IMR-90 (cell line): ENCODE measurements at regions not wholly inside any gene's neighbourhood (a gene's known extent, or its start where the extent isn't known, plus 50 kb on each side); places are given as distances from the start of the nearest gene placed in this dataset.

Experiments used
- ATAC-seq: fragments of 200-7000 bp; cut with Tn5 transposase; 2 replicates; pipeline ENCODE4 v1.9.1; 2020; ENCODE audit warnings: low read depth, mild to moderate bottlenecking, moderate library complexity
- BruUV-seq: library from RNA; stranded (reverse); fragments of 400-500 nt; replicated peaks from 2 replicates; lab custom pipeline; 2021; lab: Mats Ljungman, UMichigan
- CTCF ChIA-PET: fragments of 300-600 bp; formaldehyde crosslinking; extraction: SDS; loops from one replicate; lab custom pipeline; 2021; ENCODE audit warnings: antibody characterized with exemption; lab: Yijun Ruan, JAX
- POLR2A ChIA-PET: fragments of 300-600 bp; sonication (Branson Sonifier 250); formaldehyde crosslinking; loops from one replicate; lab custom pipeline; 2022; ENCODE audit warnings: antibody characterized with exemption; ENCODE audit not compliant: unreplicated experiment; lab: Charles Lee
- DNase-seq: peaks from one replicate; pipeline ENCODE4 v3.0.0; 2013
- H2AFZ ChIP-seq: replicated peaks from 2 replicates; pipeline ENCODE3; 2013; ENCODE audit warnings: low read length, mild to moderate bottlenecking; ENCODE audit not compliant: poor library complexity
- H2AK5ac ChIP-seq: 2 replicates; pipeline ENCODE4 v1.6.1; 2013; ENCODE audit warnings: low read depth, low read length, inconsistent platforms
- H2AK9ac ChIP-seq: replicated peaks from 2 replicates; pipeline ENCODE3; 2013; ENCODE audit warnings: mild to moderate bottlenecking, low read depth, low read length, moderate library complexity; ENCODE audit not compliant: poor library complexity
- H2BK120ac ChIP-seq: 2 replicates; pipeline ENCODE4 v1.6.1; 2013; ENCODE audit warnings: low read depth, low read length, inconsistent platforms
- H2BK15ac ChIP-seq: 3 replicates; pipeline ENCODE4 v1.6.1; 2013; ENCODE audit warnings: low read depth, low read length, inconsistent platforms
- H2BK20ac ChIP-seq: 2 replicates; pipeline ENCODE4 v1.6.1; 2013; ENCODE audit warnings: low read depth, mild to moderate bottlenecking, inconsistent platforms, low read length, moderate library complexity
- H2BK5ac ChIP-seq: 2 replicates; pipeline ENCODE4 v1.6.1; 2013; ENCODE audit warnings: mild to moderate bottlenecking, low read depth, low read length, inconsistent platforms; ENCODE audit not compliant: poor library complexity, severe bottlenecking
- H3K14ac ChIP-seq: replicated peaks from 2 replicates; pipeline ENCODE4 v1.6.1; 2013; ENCODE audit warnings: low read depth, low read length, inconsistent platforms
- H3K18ac ChIP-seq: 2 replicates; pipeline ENCODE4 v1.6.1; 2013; ENCODE audit warnings: low read depth, low read length, control low read depth
- H3K23ac ChIP-seq: 2 replicates; pipeline ENCODE4 v1.6.1; 2013; ENCODE audit warnings: low read depth, low read length, inconsistent platforms
- H3K27ac ChIP-seq: 2 replicates; pipeline ENCODE4 v1.5.1; 2013; ENCODE audit warnings: mild to moderate bottlenecking, control low read depth, low read length; ENCODE audit not compliant: insufficient read depth
- H3K27me3 ChIP-seq: 2 replicates; pipeline ENCODE4 v1.6.1; 2013; ENCODE audit warnings: low read length; ENCODE audit not compliant: control insufficient read depth, insufficient read depth
- H3K36me3 ChIP-seq: 2 replicates; pipeline ENCODE4 v1.6.1; 2013; ENCODE audit warnings: low read length, mixed read lengths; ENCODE audit not compliant: control insufficient read depth, insufficient read depth
- H3K4ac ChIP-seq: 2 replicates; pipeline ENCODE4 v1.6.1; 2013; ENCODE audit warnings: low read depth, low read length, inconsistent platforms
- H3K4me1 ChIP-seq: 2 replicates; pipeline ENCODE4 v1.6.1; 2013; ENCODE audit warnings: low read length, mixed read lengths; ENCODE audit not compliant: control insufficient read depth, insufficient read depth
- H3K4me2 ChIP-seq: 2 replicates; pipeline ENCODE4 v1.6.1; 2013; ENCODE audit warnings: low read depth, mild to moderate bottlenecking, control low read depth, low read length, moderate library complexity
- H3K4me3 ChIP-seq: 2 replicates; pipeline ENCODE4 v1.5.1; 2013; ENCODE audit warnings: low read depth, mild to moderate bottlenecking, control low read depth, low read length, moderate library complexity; ENCODE audit not compliant: insufficient read depth
- H3K56ac ChIP-seq: 2 replicates; pipeline ENCODE4 v1.6.1; 2013; ENCODE audit warnings: low read length, inconsistent platforms; ENCODE audit not compliant: insufficient read depth; ENCODE audit errors: extremely low read depth
- H3K79me1 ChIP-seq, 2 experiments: 2 replicates each; pipeline ENCODE4 v1.6.1; 2013; ENCODE audit warnings: low read length in 2 of 2, inconsistent platforms in 1 of 2, low read depth in 1 of 2
- H3K9ac ChIP-seq: 2 replicates; pipeline ENCODE4 v1.6.1; 2013; ENCODE audit warnings: low read depth, low read length, control low read depth
- H3K9me1 ChIP-seq: 2 replicates; pipeline ENCODE4 v1.6.1; 2013; ENCODE audit warnings: low read length, inconsistent platforms; ENCODE audit not compliant: insufficient read depth
- H3K9me3 ChIP-seq: 2 replicates; pipeline ENCODE4 v1.6.1; 2013; ENCODE audit warnings: low read length; ENCODE audit not compliant: control insufficient read depth, insufficient read depth
- H4K20me1 ChIP-seq: 2 replicates; pipeline ENCODE4 v1.6.1; 2013; ENCODE audit warnings: low read length, inconsistent platforms; ENCODE audit not compliant: insufficient read depth
- H4K5ac ChIP-seq: 2 replicates; pipeline ENCODE4 v1.6.1; 2013; ENCODE audit warnings: mild to moderate bottlenecking, low read depth, low read length, control low read depth
- H4K8ac ChIP-seq, 2 experiments: 2 replicates each; pipeline ENCODE4 v1.6.1; 2013; ENCODE audit warnings: low read depth in 2 of 2, low read length in 2 of 2, control low read depth in 1 of 2, inconsistent platforms in 1 of 2
- H4K91ac ChIP-seq: 2 replicates; pipeline ENCODE4 v1.6.1; 2013; ENCODE audit warnings: low read depth, low read length, inconsistent platforms; ENCODE audit not compliant: insufficient read depth
- BHLHE40 ChIP-seq: fragments of 150-350 bp; IDR thresholded peaks from 2 replicates; pipeline ENCODE4 v1.6.1; 2016; ENCODE audit warnings: mild to moderate bottlenecking, low read depth, low read length
- CEBPB ChIP-seq: IDR thresholded peaks from 2 replicates; pipeline ENCODE4 v1.6.1; 2012; ENCODE audit warnings: low read depth, low read length, improper control_type of control experiment
- CHD1 ChIP-seq: IDR thresholded peaks from 2 replicates; pipeline ENCODE4 v1.6.1; 2012; ENCODE audit warnings: low read depth, low read length, improper control_type of control experiment
- CTCF ChIP-seq: conservative IDR thresholded peaks from 2 replicates; pipeline ENCODE4 v1.5.1; 2012; ENCODE audit warnings: mild to moderate bottlenecking, low read depth, low read length, improper control_type of control experiment
- ELK1 ChIP-seq: fragments of 150-350 bp; IDR thresholded peaks from 2 replicates; pipeline ENCODE4 v1.6.1; 2016; ENCODE audit warnings: low read depth, mild to moderate bottlenecking, low read length, moderate library complexity, borderline replicate concordance
- FOS ChIP-seq: fragments of 150-350 bp; IDR thresholded peaks from 2 replicates; pipeline ENCODE4 v1.6.1; 2016; ENCODE audit warnings: low read depth, low read length
- MAFK ChIP-seq: IDR thresholded peaks from 2 replicates; pipeline ENCODE4 v1.6.1; 2012; ENCODE audit warnings: low read depth, low read length, improper control_type of control experiment
- MAZ ChIP-seq: IDR thresholded peaks from 2 replicates; pipeline ENCODE4 v1.6.1; 2012; ENCODE audit warnings: low read depth, mild to moderate bottlenecking, low read length, improper control_type of control experiment, moderate library complexity, borderline replicate concordance
- MXI1 ChIP-seq: IDR thresholded peaks from 2 replicates; pipeline ENCODE4 v1.6.1; 2012; ENCODE audit warnings: low read depth, mild to moderate bottlenecking, low read length, moderate library complexity, borderline replicate concordance
- NFE2L2 ChIP-seq: fragments of 150-350 bp; IDR thresholded peaks from 2 replicates; pipeline ENCODE4 v1.6.1; 2016; ENCODE audit warnings: low read depth, mild to moderate bottlenecking, low read length
- RAD21 ChIP-seq: IDR thresholded peaks from 2 replicates; pipeline ENCODE4 v1.6.1; 2012; ENCODE audit warnings: low read length, improper control_type of control experiment
- RCOR1 ChIP-seq: IDR thresholded peaks from 2 replicates; pipeline ENCODE4 v1.6.1; 2012; ENCODE audit warnings: mild to moderate bottlenecking, low read length, improper control_type of control experiment; ENCODE audit not compliant: insufficient replicate concordance
- RFX5 ChIP-seq: IDR thresholded peaks from 2 replicates; pipeline ENCODE4 v1.8.0; 2012; ENCODE audit warnings: low read depth, mild to moderate bottlenecking, low read length, moderate library complexity
- SMC3 ChIP-seq: fragments of 150-350 bp; IDR thresholded peaks from 2 replicates; pipeline ENCODE4 v1.6.1; 2016; ENCODE audit warnings: low read depth, mild to moderate bottlenecking, antibody characterized with exemption, low read length, moderate library complexity
- USF2 ChIP-seq: fragments of 150-350 bp; IDR thresholded peaks from 2 replicates; pipeline ENCODE4 v1.6.1; 2017; ENCODE audit warnings: mild to moderate bottlenecking, antibody characterized with exemption, low read length, low read depth
- WGBS, 2 experiments: methylation state at CpG; one replicate each; pipeline versions ENCODE4 v1.1.5 to v1.1.7; 2013; ENCODE audit warnings: missing lambda C conversion rate in 2 of 2; ENCODE audit not compliant: insufficient read length in 1 of 2; ENCODE audit errors: extremely low coverage in 2 of 2; 5-methylcytosine and 5-hydroxymethylcytosine counted together
- dilution Hi-C: fragments of 300-500 bp; cut with HindIII; formaldehyde crosslinking; loops from one replicate; pipeline ENCODE4 v1.14.3; 2018; ENCODE audit warnings: low sequenced_read_pairs; ENCODE audit not compliant: unreplicated experiment
- in situ Hi-C: fragments of 300-500 bp; cut with MboI; formaldehyde crosslinking; loops from 3 replicates; pipeline ENCODE4 v1.14.3; 2019; ENCODE audit warnings: low sequenced_read_pairs, inconsistent platforms, mixed read lengths
- intact Hi-C: fragments of 100-400 bp; cut with micrococcal nuclease; formaldehyde crosslinking; loops from 2 replicates; pipeline ENCODE4 v1.10.0; 2022

- ChIA-PET CTCF (no interaction called here), POLR2A (no interaction called here)
- H2AFZ ChIP-seq: no peak overlapping the region
- H3K23ac ChIP-seq: no peak overlapping the region
- H4K5ac ChIP-seq: no peak overlapping the region
- H2BK120ac ChIP-seq: no peak overlapping the region
- no peaks in the 10 kb centered on the region for H3K79me1 ChIP-seq
- H3K18ac ChIP-seq: no peak overlapping the region
- no CpG with 5 or more reads among the region's 2 CpGs for WGBS, 2 experiments
- H3K36me3 ChIP-seq: no peaks in the 10 kb centered on the region
- no peak overlapping the region for H2AK5ac ChIP-seq
- H4K8ac ChIP-seq: no peak overlapping the region
- H3K27ac ChIP-seq: no peak overlapping the region
- H3K14ac ChIP-seq: no peak overlapping the region
- no peak overlapping the region for H2BK15ac ChIP-seq
- TF ChIP-seq RCOR1 (no peak), RAD21 (no peak), RFX5 (no peak), SMC3 (no peak), NFE2L2 (no peak), USF2 (no peak), MXI1 (no peak), MAFK (no peak), CHD1 (no peak), CTCF (no peak), MAZ (no peak), ELK1 (no peak), BHLHE40 (no peak), CEBPB (no peak), FOS (no peak)
- no peaks in the 10 kb centered on the region for H3K27me3 ChIP-seq
- in situ Hi-C loops: no loop called here
- H3K4ac ChIP-seq: no peak overlapping the region
- no peak overlapping the region for H2BK5ac ChIP-seq
- ATAC-seq (no peak), DNase-seq (no peak)
- no peaks in the 10 kb centered on the region; the same call in 1 of the 2 replicates for H3K4me1 ChIP-seq
- no TSS peak for BruUV-seq
- H3K9ac ChIP-seq: no peak overlapping the region
- H3K9me3 ChIP-seq: no peaks in the 10 kb centered on the region
- no peak overlapping the region for H2BK20ac ChIP-seq
- H3K56ac ChIP-seq: no peak overlapping the region
- H4K20me1 ChIP-seq: no peaks in the 10 kb centered on the region
- no peak overlapping the region for H2AK9ac ChIP-seq
- H3K9me1 ChIP-seq: peaks cover 2% of the 10 kb centered on the region; the same call in 1 of the 2 replicates
- dilution Hi-C loops: no loop called here
- intact Hi-C loops: no loop called here
- H3K4me2 ChIP-seq: no peak overlapping the region
- no peak overlapping the region for H3K4me3 ChIP-seq
- no peak overlapping the region for H4K91ac ChIP-seq
Measured at GRCh38 chr5:67417839-67418238, 221.2 kb upstream of the CD180 start.
